WERI-Rb-1 (cell line): ENCODE measurements at regions not wholly inside any gene's neighbourhood (a gene's known extent, or its start where the extent isn't known, plus 50 kb on each side); places are given as distances from the start of the nearest gene placed in this dataset.

Experiments used
- DNase-seq: peaks from one replicate; pipeline ENCODE4 v3.0.0-alpha.2; 2020
- H3K27ac ChIP-seq: fragments of 250-450 bp; sonication (Bioruptor Pico); 2 replicates; pipeline ENCODE4 v1.5.1; 2020; ENCODE audit warnings: mild to moderate bottlenecking, moderate library complexity
- H3K27me3 ChIP-seq: fragments of 250-450 bp; sonication (Bioruptor Pico); 2 replicates; pipeline ENCODE4 v1.5.1; 2021; ENCODE audit warnings: mild to moderate bottlenecking, low read depth, moderate library complexity; ENCODE audit not compliant: insufficient read depth, severe bottlenecking
- H3K36me3 ChIP-seq: fragments of 250-450 bp; sonication (Bioruptor Pico); 2 replicates; pipeline ENCODE4 v1.5.1; 2020; ENCODE audit warnings: mild to moderate bottlenecking, moderate library complexity
- H3K4me3 ChIP-seq: 2 replicates; pipeline ENCODE4 v1.5.1; 2011; ENCODE audit warnings: low read depth, mild to moderate bottlenecking, control low read depth, low read length
- H3K9me3 ChIP-seq: fragments of 250-450 bp; sonication (Bioruptor Pico); 2 replicates; pipeline ENCODE4 v1.5.1; 2021; ENCODE audit warnings: mild to moderate bottlenecking, moderate library complexity; ENCODE audit not compliant: severe bottlenecking
- TF ChIP-seq, protein P1 (sequence below): IDR thresholded peaks from 2 replicates; pipeline ENCODE4 v1.5.1; 2011; ENCODE audit warnings: low read depth, mild to moderate bottlenecking, control low read depth, inconsistent platforms, low read length

DNA sequence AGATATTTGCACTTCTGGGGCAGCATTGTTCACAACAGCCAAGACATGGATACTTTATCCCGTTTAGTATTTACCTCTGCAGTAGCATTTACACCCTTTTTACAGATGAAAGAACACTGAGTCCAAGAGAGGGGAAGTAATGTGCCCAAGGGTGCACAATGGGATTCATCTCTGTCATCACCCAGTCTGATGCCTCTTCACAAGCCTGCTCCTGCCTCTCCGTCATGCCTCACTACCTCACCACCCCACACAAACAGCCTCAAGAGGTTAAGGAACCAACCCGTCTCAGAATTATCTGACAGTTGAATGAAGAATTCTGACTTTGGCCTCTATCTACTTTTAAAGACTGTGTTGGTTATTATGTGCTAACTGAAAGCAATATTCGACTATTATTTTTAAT lies 368.4 kb downstream of the ATP23 start:
- no peak overlapping the region for H3K4me3 ChIP-seq
- H3K36me3 ChIP-seq: no peaks in the 10 kb centered on the region
- no peak overlapping the region for H3K27ac ChIP-seq
- H3K27me3 ChIP-seq: no peaks in the 10 kb centered on the region
- peaks cover 6% of the 10 kb centered on the region for H3K9me3 ChIP-seq
- TF ChIP-seq, protein P1, sequence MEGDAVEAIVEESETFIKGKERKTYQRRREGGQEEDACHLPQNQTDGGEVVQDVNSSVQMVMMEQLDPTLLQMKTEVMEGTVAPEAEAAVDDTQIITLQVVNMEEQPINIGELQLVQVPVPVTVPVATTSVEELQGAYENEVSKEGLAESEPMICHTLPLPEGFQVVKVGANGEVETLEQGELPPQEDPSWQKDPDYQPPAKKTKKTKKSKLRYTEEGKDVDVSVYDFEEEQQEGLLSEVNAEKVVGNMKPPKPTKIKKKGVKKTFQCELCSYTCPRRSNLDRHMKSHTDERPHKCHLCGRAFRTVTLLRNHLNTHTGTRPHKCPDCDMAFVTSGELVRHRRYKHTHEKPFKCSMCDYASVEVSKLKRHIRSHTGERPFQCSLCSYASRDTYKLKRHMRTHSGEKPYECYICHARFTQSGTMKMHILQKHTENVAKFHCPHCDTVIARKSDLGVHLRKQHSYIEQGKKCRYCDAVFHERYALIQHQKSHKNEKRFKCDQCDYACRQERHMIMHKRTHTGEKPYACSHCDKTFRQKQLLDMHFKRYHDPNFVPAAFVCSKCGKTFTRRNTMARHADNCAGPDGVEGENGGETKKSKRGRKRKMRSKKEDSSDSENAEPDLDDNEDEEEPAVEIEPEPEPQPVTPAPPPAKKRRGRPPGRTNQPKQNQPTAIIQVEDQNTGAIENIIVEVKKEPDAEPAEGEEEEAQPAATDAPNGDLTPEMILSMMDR: no peak
- DNase-seq: no peak

DNA sequence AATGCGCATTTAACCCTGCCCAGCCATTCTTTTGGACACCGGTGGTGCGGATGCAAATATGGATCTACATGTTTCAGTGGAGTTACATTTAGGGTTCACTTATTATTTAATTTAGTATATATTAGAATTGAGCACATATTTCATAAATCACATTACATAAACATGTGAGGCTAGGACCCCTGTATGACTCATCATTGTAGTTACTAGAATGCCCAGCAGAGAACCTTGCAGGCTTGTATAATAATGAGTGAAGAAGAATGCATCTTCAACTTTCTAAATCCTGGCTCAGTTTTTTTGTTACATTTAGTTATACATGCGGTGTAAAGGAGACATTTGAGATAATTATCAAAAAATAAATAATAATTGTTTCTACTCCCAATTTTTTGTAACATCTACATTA lies 369.0 kb downstream of the ATP23 start:
- H3K27me3 ChIP-seq: no peaks in the 10 kb centered on the region
- no peak overlapping the region for H3K27ac ChIP-seq
- no peak overlapping the region for H3K4me3 ChIP-seq
- H3K9me3 ChIP-seq: peaks cover 6% of the 10 kb centered on the region
- TF ChIP-seq, protein P1: no peak
- DNase-seq: no peak
- no peaks in the 10 kb centered on the region for H3K36me3 ChIP-seq

DNA sequence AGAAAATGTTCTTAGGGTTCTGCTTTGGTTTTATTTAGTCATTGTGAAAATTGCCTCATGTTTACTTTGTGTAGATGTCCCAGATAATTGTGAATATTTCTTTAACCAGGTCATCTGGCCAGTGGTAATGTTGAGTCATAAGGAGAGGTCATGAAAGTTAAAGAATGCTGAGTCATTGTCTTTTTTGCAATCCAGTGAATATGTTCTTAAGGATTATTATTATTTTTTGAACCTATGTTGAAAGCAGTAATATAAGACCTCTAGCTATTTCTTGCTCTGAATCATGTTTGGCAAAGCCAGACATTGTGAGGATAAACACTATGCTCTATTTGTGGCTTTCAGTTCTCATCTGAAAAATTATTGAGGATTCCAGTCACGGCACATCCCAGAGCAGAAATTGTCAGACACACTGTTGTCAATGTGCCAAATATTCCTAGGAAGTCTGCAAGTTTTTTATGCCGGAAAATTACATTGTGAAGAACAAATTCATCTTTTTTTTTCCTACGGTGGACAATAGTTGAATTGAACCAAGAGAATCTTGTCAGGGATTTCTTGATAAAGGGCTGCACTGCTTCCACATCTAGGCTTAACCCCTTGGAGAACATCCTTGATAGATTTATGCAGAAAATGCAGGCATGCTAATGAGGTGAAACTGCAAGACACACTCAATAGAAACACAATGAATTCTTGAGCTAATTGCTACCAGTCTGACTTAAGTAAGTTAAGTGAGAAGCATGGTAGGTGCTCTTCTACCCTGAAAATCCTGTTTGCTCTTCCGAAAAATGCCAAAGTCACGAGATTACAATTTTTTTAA lies 369.6 kb downstream of the ATP23 start:
- peaks cover 6% of the 10 kb centered on the region for H3K9me3 ChIP-seq
- no peak for DNase-seq
- no peak overlapping the region for H3K4me3 ChIP-seq
- TF ChIP-seq, protein P1: no peak
- H3K36me3 ChIP-seq: no peaks in the 10 kb centered on the region
- H3K27ac ChIP-seq: no peak overlapping the region
- no peaks in the 10 kb centered on the region for H3K27me3 ChIP-seq

DNA sequence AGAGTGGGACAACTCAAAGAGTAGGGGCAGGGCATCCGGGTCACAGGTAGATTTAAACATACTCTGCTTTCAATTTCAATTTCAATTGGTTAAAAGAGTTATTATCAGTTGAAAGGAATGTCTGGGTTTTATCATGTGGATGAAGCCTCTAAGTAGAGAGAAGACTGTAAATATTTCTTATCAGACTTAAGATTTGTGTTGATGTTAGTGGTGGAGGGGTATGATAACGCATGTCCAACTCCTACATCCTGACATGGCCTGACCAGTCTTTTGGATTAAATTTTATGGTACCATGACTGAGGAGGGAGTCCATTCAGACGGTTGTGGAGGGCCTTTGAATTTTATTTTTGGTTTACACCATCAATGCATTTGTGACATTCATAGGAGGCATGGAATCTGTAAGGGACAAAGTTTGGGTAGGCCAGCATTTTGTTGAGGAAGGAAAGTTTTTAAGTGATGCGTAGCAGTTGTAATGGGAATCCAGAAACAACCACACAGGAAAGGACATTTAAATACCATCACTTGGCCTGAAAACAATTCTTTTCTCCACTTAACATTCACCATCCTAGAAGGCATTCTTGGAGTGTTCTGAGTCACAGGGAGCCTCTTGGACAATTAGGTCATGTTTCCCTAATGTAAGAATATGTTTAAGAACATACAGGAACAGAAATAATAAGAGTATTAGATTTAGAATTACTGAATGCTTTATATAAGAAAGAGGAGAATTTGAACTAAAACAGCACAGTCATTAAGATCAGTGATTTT lies 371.9 kb downstream of the ATP23 start:
- H3K27me3 ChIP-seq: no peaks in the 10 kb centered on the region
- no peak overlapping the region for H3K27ac ChIP-seq
- H3K36me3 ChIP-seq: no peaks in the 10 kb centered on the region
- DNase-seq: no peak
- H3K4me3 ChIP-seq: no peak overlapping the region
- TF ChIP-seq, protein P1: no peak
- H3K9me3 ChIP-seq: no peaks in the 10 kb centered on the region

DNA sequence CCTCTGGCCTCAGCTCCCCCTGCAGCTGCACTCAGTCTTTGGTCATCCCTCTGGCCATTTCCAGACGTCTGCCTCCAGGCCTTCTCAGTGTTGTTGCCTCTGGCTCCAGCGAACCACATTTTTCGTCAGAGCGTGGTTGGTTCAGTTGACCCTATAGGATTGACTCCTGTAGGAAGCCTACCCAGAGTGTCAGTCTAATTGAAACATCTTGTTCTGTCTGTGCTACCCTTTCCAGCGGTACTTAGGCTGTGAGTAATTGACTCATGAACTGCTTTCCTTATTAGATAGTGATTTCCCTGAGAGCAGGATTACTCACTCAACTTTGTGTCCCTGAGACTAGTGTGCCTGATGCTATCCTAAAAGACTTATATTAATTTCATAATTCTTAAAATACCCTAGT lies 373.2 kb downstream of the ATP23 start:
- Histone ChIP-seq H3K27me3 (no peaks in the 10 kb centered on the region), H3K9me3 (no peaks in the 10 kb centered on the region), H3K36me3 (no peaks in the 10 kb centered on the region), H3K4me3 (no peak overlapping the region), H3K27ac (no peak overlapping the region)
- no peak for DNase-seq
- TF ChIP-seq, protein P1: no peak
